ENCODE measurements at regions not wholly inside any gene's neighbourhood (a gene's known extent, or its start where the extent isn't known, plus 50 kb on each side); places are given as distances from the start of the nearest gene placed in this dataset.

DNA sequence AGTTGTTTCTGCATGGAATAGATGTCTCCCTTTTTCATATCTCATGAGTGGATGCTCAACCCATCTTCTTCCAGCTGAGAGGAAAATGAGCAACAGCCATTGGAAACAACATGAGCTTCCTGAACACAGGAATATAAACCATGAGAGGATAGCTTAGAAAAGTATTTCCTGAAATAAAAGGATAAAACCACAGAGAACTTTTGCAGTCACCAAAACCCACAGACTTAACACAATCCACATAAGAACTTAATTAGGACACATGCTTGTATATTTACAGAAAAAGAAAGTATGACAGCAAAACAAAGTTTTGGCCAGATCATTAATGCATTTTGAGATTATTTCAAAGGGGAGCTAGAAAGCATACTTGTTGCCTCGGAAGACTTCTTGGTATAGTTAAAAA lies 180.5 kb upstream of the RASGRP1 start:
- Histone ChIP-seq H3K27me3 (no peaks in the 10 kb centered on the region), H3K4me1 (no peaks in the 10 kb centered on the region), H3K27ac (no peak overlapping the region), H3K9me3 (no peaks in the 10 kb centered on the region), H3K4me3 (no peak overlapping the region), H3K36me3 (no peaks in the 10 kb centered on the region)
- 70 to 100% methylated on average over 1 of the region's 1 CpG for WGBS, 2 donors
- DNase-seq (no peak), ATAC-seq (ENCODE audit: low FRiP score in 2 of 2) (no peak)
- TF ChIP-seq, protein P1, sequence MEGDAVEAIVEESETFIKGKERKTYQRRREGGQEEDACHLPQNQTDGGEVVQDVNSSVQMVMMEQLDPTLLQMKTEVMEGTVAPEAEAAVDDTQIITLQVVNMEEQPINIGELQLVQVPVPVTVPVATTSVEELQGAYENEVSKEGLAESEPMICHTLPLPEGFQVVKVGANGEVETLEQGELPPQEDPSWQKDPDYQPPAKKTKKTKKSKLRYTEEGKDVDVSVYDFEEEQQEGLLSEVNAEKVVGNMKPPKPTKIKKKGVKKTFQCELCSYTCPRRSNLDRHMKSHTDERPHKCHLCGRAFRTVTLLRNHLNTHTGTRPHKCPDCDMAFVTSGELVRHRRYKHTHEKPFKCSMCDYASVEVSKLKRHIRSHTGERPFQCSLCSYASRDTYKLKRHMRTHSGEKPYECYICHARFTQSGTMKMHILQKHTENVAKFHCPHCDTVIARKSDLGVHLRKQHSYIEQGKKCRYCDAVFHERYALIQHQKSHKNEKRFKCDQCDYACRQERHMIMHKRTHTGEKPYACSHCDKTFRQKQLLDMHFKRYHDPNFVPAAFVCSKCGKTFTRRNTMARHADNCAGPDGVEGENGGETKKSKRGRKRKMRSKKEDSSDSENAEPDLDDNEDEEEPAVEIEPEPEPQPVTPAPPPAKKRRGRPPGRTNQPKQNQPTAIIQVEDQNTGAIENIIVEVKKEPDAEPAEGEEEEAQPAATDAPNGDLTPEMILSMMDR (IDR thresholded peaks at IDR 0.05), result no peak
- TF ChIP-seq EP300 (IDR thresholded peaks at IDR 0.05) (no peak), POLR2AphosphoS5 (IDR thresholded peaks at IDR 0.05) (no peak), POLR2A (IDR thresholded peaks at IDR 0.05) (no peak)

DNA sequence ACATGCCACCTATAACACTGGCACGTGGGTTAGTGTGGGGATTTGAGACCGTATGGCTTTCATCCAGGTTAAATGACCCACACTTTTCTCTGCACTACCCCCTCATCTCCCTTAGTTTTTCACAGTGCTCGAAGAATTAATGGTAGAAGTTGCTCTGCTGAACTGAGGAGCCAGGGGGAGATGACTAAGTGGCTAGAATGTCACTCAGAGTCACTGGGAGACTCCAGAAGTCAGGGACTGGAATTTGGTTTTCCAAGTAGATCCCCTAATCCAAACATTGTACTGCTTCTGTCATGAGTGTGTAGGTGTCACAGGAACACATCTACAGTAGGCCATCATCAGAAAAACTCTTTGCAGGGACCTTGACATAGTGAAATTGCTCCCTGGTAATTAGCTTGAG lies 181.0 kb upstream of the RASGRP1 start:
- TF ChIP-seq POLR2AphosphoS5 (IDR thresholded peaks at IDR 0.05) (no peak), POLR2A (IDR thresholded peaks at IDR 0.05) (no peak), EP300 (IDR thresholded peaks at IDR 0.05) (no peak)
- TF ChIP-seq, protein P1 (IDR thresholded peaks at IDR 0.05), result no peak
- no peak overlapping the region for H3K27ac ChIP-seq
- ATAC-seq (ENCODE audit: low FRiP score in 2 of 2) (no peak), DNase-seq (no peak)
- H3K4me3 ChIP-seq, result no peak overlapping the region
- no peaks in the 10 kb centered on the region for H3K36me3 ChIP-seq
- H3K9me3 ChIP-seq, result no peaks in the 10 kb centered on the region
- WGBS, 2 donors, result 80 to 87% methylated on average over 3 of the region's 3 CpGs
- no peaks in the 10 kb centered on the region for H3K4me1 ChIP-seq
- no peaks in the 10 kb centered on the region for H3K27me3 ChIP-seq

DNA sequence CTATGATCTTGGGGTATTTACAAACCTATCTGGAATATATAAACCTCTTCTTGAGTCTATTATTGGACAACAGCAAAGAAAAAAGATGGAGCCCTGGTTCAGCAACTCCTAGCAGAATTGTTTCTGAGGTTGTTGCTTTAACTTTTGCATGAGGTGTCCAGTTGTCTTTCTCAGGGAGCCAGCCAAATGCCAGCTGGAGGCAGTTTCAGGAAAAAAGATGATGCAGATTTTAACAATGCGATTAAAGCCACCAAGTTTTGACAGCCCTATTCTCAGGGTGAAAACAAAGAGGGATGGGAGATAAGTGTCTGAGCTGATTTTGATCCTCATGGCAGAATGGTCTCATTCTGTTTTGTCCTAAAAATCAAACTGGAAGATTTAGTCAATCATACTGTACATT lies 181.6 kb upstream of the RASGRP1 start:
- DNase-seq (no peak), ATAC-seq (ENCODE audit: low FRiP score in 2 of 2) (no peak)
- no peak overlapping the region for H3K27ac ChIP-seq
- H3K4me3 ChIP-seq, result no peak overlapping the region
- 95% methylated on average over 1 of the region's 1 CpG for WGBS, 2 donors
- TF ChIP-seq POLR2A (IDR thresholded peaks at IDR 0.05), result no peak
- TF ChIP-seq, protein P1 (IDR thresholded peaks at IDR 0.05), result no peak
- no peak for TF ChIP-seq EP300 (IDR thresholded peaks at IDR 0.05)
- no peak for TF ChIP-seq POLR2AphosphoS5 (IDR thresholded peaks at IDR 0.05)
- no peaks in the 10 kb centered on the region for H3K4me1 ChIP-seq
- no peaks in the 10 kb centered on the region for H3K27me3 ChIP-seq
- H3K9me3 ChIP-seq, result no peaks in the 10 kb centered on the region
- H3K36me3 ChIP-seq, result no peaks in the 10 kb centered on the region

DNA sequence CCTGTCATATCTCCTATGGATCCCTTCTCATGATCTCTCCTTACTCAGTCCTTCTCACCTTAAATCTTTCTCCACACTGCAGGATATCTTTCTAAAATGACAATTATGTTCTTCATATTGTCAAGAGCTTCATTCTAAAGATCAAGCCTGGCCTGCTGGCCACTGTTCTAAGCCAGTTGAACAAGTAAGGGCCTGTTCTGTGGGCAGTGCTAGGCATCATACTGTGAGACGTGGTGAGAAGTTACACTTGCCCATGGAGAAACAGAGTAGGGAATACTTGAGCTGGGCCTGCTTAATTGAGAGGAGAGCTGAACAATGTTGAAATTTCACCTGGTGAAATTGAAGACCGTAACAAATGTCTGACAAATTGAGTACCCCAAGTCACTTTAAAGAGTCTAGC lies 184.1 kb upstream of the RASGRP1 start:
- DNase-seq, result no peak
- Histone ChIP-seq H3K27ac (no peak overlapping the region), H3K36me3 (no peaks in the 10 kb centered on the region), H3K4me1 (no peaks in the 10 kb centered on the region), H3K9me3 (no peaks in the 10 kb centered on the region), H3K27me3 (no peaks in the 10 kb centered on the region), H3K4me3 (no peak overlapping the region)
- WGBS, 2 donors, result 89 to 98% methylated on average over 2 of the region's 2 CpGs
- TF ChIP-seq POLR2AphosphoS5 (IDR thresholded peaks at IDR 0.05) (no peak), EP300 (IDR thresholded peaks at IDR 0.05) (no peak), POLR2A (IDR thresholded peaks at IDR 0.05) (no peak)
- TF ChIP-seq, protein P1 (IDR thresholded peaks at IDR 0.05), result no peak
- no peak for ATAC-seq (ENCODE audit: low FRiP score in 2 of 2)

DNA sequence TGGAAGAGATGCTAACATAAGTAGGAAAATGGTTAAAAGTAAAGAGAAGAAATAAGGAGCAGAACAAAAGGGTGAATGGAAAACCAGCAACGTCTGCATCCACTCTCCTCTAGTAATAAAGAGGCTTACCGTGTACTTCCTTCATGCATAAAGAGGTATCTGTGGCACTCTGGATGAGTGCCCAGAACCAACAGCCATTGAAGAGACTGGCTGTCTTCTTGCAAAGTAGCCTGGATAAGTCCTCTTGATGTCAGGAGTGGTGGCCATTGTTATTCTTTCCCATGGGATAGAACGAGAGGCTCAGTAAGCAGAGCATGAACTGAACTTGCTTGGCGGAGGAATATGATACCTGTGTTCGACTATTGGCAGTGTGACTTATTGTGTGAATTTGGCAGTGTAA lies 186.2 kb upstream of the RASGRP1 start:
- Histone ChIP-seq H3K9me3 (no peaks in the 10 kb centered on the region), H3K27ac (no peak overlapping the region), H3K4me3 (no peak overlapping the region), H3K36me3 (no peaks in the 10 kb centered on the region), H3K27me3 (no peaks in the 10 kb centered on the region), H3K4me1 (no peaks in the 10 kb centered on the region)
- ATAC-seq (ENCODE audit: low FRiP score in 2 of 2) (no peak), DNase-seq (no peak)
- TF ChIP-seq POLR2AphosphoS5 (IDR thresholded peaks at IDR 0.05) (no peak), EP300 (IDR thresholded peaks at IDR 0.05) (no peak), POLR2A (IDR thresholded peaks at IDR 0.05) (no peak)
- TF ChIP-seq, protein P1 (IDR thresholded peaks at IDR 0.05), result no peak
- WGBS, 2 donors, result 72 to 82% methylated on average over 5 of the region's 5 CpGs
